CD4-positive, alpha-beta T cell treated with Interferon gamma for 1 hour (primary cell): ENCODE measurements at regions not wholly inside any gene's neighbourhood (a gene's known extent, or its start where the extent isn't known, plus 50 kb on each side); places are given as distances from the start of the nearest gene placed in this dataset.
"Not testable (repeated sequence)": the region's sequence is repeated elsewhere in the genome, so short reads cannot be mapped to it uniquely, and the experiment has no call there.

Experiments used
- DNase-seq: peaks from one replicate; pipeline ENCODE4 v3.0.0-alpha.2; 2020

DNA sequence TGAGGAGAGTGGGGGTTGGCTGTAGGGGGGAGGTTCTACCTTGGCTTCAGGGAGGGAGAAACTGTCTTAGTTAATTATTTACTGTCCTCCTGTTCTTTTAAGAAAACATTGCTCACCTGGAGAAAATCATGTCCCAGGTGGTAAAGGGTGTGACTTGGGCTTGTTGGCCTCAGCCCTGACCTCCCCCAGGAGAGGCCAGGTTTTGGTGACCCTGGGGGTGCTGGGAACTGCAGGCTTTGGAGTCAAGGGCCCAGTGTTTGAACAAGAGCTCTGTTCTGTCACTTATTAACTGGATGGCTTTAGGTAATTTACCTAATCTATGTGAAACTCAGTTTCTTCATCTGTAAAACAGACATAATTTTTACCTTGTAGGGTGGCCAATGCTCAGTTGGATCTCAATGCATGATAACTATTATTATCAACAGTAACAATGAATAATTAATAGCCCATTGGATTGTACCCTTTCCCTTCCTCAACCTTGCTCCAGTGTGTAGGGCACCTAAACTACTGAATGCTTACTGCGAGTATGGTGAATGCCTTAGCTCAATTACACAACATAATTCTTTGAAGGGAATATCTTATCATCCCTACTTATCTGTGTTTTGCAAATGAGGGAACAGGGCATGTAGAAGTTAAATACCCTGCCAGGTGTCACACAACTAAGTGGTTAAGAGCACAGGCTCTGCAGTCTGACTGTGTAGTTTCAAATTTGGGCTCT is 959.4 kb upstream of the DEFB115 start:
- not testable (repeated sequence) for DNase-seq

DNA sequence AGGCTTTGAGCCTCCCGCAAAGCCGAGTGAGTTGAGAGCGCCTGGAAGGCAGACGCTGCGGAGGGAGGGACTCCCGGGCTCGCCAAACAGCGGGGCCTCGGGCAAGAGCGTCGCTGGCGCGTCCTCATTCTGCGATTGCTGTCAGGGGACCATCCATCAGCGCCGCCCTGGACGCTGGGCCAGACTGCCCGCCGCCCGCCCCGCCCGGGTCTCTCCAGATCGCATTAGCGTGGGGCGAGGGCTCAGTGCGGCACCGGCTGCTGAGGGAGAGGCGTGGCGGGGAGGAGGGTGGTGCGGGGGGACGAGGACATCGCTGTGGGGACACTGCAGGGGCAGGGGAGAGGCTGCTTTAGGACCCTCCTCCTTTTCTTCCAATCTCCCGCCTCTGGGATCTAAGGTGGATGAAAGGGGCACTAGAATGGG is 957.2 kb upstream of the DEFB115 start:
- not testable (repeated sequence) for DNase-seq

DNA sequence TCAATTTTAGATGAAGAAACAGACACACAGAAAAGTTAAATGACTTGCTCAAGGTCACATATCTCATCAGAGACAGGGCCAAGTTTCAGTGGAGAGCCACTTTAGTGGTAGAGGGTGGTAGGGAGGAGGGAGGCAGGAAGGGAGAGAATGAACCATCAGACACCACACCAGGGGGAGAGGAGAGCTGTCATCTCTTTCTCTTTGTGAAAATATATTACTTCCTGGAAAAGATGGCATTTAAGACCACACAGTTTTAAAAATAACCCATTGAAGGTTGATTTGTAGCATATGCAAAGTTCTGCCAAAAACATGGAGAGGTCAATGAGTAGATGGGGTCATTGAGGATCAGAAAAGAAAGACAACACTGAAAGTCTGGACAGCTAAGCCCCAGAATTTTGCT is 954.7 kb upstream of the DEFB115 start:
- not testable (repeated sequence) for DNase-seq

DNA sequence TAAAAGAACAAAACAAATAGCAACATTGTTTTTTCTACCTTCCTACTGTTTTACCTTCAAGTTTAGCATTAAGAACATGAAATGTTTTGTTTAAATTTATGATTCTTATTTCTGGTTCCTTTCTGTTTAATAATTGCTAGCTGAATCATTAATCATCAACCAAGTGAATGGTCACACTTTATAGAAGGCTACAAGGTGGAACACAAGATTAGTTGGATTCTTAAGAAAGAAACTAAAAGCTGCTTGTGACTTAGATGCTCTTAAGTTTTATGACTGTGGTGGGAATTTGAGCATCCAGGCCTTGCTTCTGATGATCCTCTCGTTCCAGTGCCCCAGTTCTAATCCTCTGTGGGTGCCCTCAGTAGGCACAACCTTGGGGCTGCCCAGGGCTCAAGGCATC is 947.5 kb upstream of the DEFB115 start:
- not testable (repeated sequence) for DNase-seq

DNA sequence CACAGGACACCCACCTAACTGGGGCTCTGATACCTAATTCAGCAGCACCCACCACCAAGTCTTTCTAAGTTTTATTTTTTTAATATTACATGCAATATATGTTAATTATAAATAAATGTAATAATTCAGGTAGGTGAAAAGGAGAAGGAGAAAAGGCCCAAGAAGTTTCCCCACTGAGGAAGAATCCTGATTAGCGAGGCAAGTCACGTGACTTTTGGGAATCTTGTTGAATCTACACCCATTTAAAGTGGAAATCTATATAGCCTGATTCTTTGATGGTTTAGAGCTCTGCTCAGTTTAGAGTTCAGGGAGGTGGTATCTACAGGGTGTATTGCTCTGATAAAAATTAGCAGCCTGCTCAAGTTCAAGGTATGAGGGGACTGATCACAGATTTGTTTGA is 947.1 kb upstream of the DEFB115 start:
- not testable (repeated sequence) for DNase-seq

DNA sequence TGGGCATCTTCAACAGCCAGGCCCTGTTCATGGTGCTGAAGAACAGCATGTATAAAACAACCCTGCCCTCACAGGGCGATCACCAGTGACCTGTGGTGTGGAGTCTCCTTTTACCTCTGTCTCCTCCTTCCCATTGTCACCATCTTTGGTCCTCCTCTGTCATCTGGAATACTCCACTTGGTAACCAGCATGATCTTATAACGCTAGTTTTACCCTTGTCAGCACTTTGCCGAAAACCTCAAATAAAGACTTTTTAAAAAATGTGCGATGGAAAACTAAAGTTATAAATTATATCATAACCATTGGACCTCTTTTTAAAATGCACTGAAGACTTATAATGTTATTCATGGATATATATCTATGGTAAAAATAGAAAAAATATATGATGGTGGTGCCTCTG is 945.2 kb upstream of the DEFB115 start:
- not testable (repeated sequence) for DNase-seq

DNA sequence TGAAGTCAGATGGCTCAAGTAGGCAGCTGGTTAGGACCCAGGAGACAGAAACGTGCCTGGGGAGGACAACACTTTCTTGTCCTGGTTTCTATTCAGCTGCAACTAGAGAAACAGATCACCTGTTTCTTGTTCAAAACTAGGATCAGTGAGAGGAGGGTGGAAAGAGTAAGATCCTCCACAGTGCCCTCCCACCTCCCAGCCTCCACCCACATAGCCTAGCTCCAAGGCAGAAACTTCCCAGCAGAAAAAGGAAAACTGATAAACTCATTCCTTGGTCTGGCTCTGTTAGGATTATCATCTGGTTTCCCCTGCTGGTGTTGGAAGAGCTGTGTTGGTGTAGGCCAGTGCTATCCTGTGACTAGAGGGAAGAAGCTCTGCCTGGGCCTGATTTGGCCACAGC is 943.8 kb upstream of the DEFB115 start:
- DNase-seq = not testable (repeated sequence)

DNA sequence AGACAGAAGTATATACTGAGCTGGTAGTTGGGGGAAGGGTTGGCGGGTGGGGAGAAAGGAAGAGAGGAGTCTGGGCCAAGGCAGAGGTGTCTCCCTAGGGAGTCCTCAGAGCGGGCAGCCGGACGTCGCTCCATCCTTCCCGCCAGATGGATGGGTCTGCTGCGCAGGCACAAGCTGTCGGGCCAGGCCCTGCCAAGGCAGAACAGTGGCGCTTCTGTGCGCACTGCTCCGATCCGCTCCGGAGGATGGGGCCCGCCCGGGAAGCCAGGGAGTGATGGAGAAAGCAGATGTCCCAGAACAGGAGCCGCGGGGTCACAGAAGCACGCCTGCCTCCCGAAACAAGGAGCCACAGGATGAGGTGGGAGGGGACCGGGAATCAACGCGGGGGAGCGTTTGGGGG is 941.4 kb upstream of the DEFB115 start:
- DNase-seq = not testable (repeated sequence)

DNA sequence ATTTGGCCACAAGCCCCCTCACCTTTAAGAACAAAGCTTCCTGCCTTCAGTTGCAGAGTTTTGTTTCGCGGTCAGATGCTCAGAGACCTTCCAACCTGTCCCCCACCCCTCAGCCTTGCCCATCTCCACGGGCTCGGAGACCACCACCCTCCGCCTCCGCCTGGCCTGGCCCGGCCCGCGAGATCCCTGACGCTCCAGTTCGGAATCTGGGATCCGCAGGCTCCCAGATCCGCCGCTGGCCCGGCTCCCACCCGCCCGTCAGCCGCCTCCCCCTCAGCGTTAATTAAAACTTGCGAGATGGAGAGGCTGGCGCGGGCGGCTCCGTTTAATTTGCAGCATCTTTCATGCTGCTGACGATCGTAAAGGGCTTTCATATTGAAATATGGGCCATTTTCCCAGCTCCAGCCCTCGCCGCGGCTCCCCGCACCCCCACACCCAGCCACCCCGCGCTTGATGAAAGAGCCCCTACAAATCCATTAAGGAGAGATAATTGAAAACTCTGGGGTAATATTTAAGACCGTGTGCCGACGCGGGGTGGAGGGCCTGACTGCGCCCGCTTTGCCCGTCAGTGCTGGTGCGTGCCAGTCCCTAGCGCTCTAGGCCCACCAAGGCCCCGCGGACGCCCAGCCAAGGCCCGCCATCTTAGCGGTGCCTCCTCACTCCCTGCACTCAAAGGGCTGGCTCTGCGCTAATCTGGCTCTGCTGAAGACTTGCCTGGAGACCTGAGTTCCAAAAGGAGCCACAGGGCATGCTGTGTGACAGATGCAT is 940.7 kb upstream of the DEFB115 start:
- not testable (repeated sequence) for DNase-seq

DNA sequence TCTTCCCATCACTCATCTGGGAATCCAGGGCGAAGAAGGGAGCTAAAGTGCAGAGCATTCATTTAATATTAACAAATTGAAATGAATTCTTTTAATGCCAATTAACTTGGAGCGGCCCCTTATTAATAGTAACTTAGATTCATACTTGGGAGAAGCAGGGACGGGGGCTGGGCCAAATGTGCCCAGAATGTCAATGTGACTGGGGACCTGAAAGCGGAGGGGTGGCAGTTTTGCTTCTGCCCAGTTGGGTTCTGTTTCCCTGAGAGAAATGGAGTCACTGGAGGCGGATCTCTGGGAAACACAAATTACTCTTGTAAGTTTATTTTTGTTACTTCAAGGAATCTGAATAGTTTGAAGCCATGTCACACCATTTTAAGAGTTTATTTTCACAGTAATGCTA is 923.7 kb upstream of the DEFB115 start:
- DNase-seq = not testable (repeated sequence)

DNA sequence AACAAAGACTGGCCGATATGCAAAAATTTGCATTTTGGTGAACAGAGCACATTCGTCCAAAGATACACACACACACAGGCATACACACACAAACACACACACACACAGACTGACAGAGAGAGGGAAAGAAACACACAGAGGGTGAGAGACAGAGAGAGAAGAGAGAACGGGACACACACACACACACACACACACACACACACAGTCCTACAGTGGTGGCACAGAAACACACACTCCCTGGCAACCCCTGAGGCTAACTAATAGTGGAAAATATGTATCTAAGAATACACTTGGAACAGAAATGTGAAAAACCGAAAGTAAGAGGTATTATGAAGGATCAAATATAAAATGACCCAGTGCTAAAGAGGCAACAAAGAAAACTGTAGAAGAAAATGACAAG is 919.9 kb upstream of the DEFB115 start:
- DNase-seq = not testable (repeated sequence)

DNA sequence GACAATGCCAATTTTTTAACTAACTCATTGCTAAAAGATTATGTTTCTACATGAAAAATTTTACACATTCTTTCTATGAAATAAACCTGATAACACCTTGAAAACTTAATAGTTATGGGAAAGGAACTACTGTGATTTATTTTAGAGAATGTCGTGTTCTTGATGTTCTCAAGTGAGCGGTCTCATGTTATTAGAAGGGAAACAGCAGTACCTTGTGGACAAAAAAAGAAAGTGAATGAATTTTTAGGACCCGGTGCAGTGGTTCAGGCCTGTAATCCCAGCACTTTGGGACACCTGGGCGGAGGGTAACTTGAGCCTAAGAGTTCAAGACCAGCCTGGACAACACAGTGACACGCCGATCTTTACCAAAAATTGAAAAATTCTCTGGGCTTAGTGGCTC is 908.5 kb upstream of the DEFB115 start:
- not testable (repeated sequence) for DNase-seq

DNA sequence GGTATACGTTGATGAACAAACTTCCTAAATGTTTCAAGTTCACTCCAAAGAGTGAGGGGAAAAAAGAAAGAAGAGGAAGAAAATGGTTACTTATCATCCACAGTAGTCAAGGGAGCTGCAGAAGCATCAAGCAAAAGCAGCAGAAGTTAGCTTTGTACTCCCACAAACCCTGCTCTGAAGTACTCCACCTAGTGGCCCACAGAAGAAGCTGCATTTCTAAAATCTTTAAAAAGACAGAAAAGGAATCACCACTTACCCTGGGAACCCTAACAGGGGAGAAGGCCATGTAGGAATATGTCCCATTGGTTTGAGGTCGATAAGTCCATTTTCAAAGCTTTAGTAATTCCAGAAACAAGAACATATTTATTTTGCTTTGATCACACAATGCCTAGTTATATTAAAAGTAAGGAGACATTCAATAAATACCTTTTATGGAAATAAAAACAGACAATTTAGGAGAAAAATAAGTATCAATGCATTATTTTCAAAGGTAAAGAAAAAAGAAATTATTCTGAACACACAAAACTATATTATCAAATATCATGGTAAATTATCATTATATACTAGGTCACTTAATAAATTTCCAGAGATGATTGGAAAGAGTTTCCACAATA is 900.5 kb upstream of the DEFB115 start:
- not testable (repeated sequence) for DNase-seq

DNA sequence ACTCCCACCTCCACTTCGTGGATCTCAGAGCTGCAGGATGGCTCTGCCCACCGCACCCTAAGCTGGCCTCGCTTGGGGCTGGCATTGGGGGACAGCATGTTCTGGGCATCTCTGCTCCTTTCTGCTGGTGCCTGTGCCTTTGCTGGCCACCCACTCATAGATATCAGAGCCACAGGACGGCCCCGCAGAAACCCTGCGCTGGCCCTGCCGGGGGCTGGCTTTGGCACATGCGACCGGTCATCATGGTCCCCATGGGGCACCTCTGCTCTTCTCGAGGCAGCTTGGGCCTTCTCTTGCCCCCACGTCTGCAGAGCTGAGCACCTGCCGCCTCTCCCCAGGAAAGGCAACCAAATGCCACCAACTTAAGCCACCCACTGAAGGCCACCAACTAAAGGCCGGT is 895.7 kb upstream of the DEFB115 start:
- not testable (repeated sequence) for DNase-seq

DNA sequence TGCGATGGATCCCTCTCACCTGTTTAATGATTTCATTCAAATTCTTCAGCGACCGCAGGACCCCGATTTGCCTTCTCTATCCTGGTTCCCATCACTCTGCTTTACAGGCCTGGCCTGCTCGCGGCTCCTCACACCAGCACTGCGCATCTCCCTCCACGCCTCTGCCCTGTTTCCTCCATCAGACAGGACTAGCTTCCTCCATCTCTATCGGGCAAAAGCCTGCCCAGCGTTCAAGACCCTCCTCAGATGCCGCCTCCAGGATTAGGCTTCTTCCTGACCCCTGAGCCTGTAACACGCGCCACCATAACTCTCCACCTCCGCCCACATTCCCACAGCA is 881.1 kb upstream of the DEFB115 start:
- not testable (repeated sequence) for DNase-seq

DNA sequence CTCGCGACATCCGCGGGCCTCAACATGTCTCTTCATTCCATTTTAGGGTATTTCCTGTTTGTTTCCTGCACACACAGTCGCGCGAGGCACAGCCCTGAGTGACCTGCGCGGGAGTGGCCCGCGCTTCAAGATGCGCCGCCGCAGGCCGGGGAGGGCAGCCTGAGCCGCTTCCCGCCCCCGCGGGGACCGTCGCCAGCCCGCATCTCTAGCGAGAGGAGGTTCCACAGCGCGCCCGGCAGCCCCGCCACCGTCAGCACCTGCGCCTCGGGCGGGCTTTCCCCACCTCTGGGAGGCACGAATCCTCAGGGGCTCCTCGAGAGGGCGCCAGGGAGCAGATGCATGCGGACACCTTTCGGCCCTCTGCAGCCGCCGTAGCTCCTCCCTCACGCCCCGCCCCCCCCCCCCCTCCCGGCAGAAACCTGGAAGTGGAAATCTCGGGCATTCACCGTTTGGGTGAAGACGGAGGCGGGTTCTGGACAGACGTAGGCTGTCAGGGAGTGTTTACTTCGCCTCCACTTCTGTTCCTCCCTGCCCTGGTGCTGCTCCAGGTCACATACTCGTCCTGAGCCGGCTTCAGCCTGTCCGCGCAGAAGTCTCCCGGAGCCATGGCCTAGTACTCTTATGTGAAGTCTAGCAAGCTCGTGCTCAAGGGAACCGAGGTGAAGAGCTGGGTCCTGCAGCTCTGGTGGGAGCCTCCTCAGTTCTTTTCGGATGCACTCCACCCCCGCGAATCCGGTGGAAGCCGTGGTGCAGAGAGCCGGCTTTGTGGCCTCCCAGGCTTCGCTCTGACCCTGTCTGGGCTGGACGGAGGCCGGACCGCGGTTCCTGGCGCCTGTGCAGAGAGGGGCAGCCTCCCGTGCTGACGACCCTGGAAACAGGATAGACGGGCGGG is 880.5 kb upstream of the DEFB115 start:
- DNase-seq = peak; percentile 90

DNA sequence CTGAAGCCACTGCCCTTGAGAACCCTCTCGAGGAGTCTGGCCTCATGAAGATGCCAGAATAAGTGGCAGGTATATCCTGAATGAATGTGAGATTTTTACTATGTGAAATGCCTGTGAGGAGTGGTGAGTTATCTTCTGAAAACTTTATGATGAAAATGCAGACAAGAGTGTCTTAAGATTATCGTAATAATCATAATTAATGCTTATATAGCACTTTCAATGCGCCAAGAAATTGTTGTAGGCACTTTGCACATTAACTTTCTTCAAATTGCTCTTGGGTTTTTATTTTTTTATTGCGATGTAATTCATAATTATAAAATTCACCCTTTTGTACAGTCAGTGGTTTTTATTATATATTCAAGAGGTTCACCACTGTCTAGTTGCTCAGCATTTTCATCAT is 879.1 kb upstream of the DEFB115 start:
- DNase-seq = not testable (repeated sequence)

DNA sequence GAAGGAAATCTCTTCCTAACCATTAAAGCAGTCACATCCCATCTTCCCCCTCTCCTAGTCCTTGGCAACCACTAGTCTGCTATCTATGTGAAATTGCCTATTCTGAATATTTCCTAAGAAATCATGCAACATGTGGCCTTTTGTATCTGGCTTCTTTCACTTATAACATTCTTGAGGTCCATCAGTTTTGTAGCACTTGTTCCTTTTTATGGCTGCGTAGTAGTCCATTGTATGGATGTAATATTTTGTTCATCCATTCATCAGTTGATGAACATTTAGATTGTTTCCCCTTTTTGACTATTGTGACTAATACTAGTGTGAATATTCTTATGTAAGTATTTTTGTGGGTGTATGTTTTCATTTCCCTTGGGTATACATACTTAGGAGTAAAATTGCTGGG is 878.7 kb upstream of the DEFB115 start:
- not testable (repeated sequence) for DNase-seq

DNA sequence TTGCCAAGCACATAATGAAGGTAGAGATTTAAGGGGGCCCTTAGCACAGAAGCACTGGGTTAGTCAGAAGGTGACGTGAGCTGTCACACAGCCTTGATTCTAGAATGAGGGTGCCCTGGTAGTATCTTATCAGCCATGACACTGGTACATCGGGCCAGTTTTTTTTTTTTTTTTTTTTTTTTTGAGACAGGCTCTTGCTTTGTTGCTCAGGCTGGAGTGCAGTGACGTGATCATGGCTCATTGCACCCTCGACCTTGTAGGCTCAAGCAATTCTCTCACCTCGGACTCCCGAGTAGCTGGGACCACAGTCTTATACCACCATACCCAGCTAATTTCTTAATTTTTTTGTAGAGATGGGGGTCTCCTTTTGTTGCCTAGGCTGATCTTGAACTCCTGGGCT is 872.6 kb upstream of the DEFB115 start:
- not testable (repeated sequence) for DNase-seq

DNA sequence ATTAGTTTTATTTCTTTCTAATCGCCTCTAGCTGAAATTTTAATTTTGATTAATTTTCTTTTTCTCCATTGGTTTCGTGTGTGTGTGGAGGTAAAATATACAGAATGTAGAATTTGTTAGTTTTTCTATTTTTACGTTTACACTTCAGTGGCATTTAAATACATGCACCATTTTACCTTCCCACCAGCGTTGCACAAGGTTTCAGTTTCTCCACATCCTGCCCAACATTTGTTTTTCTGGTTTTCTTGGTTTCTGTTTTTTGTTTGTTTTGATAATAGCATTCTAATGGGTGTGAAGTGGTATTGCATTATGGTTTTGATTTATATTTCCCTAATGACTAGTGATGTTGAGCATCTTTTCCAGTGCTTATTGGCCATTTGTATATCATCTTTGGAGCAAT is 871.4 kb upstream of the DEFB115 start:
- not testable (repeated sequence) for DNase-seq

DNA sequence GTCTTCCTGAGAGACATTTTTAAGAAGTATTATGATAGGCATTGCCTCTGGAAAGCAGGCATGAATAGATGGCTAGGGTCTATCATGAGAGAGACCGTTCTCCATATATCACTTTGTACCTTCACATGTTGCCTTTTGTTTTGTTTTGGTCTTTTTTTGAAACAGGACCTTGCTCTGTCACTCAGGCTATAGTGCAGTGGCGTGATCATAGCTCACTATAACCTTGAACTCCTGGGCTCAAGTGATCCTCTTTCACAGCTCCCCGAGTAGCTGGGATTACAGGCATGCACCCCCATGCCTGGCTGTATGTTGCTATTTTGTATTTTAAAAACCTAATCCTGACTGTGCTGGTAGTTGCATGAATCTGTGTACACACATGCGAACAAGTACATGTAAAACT is 869.6 kb upstream of the DEFB115 start:
- not testable (repeated sequence) for DNase-seq

DNA sequence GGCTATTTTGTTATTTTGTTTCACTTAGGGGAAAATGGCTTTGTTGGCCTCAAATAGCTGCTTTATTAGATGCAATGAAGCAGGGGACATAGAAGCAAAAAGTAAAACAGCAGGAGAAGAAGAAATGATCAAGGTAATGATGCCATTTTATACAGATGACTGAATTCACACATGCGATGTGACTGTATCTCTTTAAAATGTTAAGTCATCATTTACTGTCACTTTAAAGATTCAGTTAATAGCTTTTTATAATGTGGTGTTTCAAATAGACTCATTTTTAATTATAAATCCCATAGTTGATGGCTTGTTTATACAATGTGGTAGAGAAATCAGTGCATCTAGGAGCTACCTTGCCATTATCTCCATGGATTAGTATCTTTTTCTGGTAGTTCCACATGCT is 863.9 kb upstream of the DEFB115 start:
- DNase-seq = not testable (repeated sequence)

DNA sequence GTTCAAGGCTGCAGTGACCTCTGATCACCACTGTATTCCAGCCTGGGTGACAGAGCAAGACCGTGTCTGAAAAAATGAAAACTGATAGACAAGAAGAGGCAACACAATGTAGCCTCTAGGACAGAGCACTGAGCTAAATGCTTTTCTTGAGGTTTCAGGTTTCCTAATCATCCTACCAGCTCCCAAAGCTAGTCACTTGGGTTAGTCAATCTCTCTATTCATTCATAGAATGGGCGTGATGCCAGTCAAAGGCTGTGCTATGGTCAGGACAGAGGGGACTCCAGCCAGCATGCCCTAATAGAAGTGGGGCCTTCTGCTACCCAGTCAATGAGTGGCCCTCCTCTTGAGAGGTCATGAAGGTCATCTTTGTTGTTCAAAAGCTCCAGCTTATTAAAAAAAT is 860.4 kb upstream of the DEFB115 start:
- DNase-seq = not testable (repeated sequence)
